Neural progenitor cell (in vitro differentiated cells): ENCODE measurements at regions not wholly inside any gene's neighbourhood (a gene's known extent, or its start where the extent isn't known, plus 50 kb on each side); places are given as distances from the start of the nearest gene placed in this dataset.

Source experiments
- DNase-seq: peaks from one replicate; pipeline ENCODE4 v3.0.0-alpha.2; 2016; ENCODE audit warnings: low spot score
- H2AFZ ChIP-seq: fragments of 200-600 bp; sonication (generic); replicated peaks from 2 replicates; pipeline ENCODE4 v1.6.1; 2016; ENCODE audit warnings: antibody characterized with exemption
- H3F3A ChIP-seq: fragments of 200-600 bp; sonication (generic); 2 replicates; pipeline ENCODE4 v1.6.1; 2016; ENCODE audit warnings: antibody characterized with exemption, low read depth
- H3K27ac ChIP-seq: fragments of 200-600 bp; sonication (generic); 2 replicates; pipeline ENCODE4 v1.5.1; 2016; ENCODE audit warnings: mild to moderate bottlenecking
- H3K27me3 ChIP-seq: fragments of 200-600 bp; sonication (generic); 2 replicates; pipeline ENCODE4 v1.6.1; 2016; ENCODE audit warnings: mild to moderate bottlenecking, moderate library complexity
- H3K36me3 ChIP-seq: fragments of 200-600 bp; sonication (generic); 2 replicates; pipeline ENCODE4 v1.5.1; 2016
- H3K4me1 ChIP-seq: fragments of 200-600 bp; sonication (generic); 2 replicates; pipeline ENCODE4 v1.6.1; 2016; ENCODE audit warnings: mixed run types
- H3K4me2 ChIP-seq: fragments of 200-600 bp; sonication (generic); 2 replicates; pipeline ENCODE4 v1.6.1; 2016
- H3K4me3 ChIP-seq: fragments of 200-600 bp; sonication (generic); 2 replicates; pipeline ENCODE4 v1.5.1; 2016
- H3K79me2 ChIP-seq: fragments of 200-600 bp; sonication (generic); 2 replicates; pipeline ENCODE4 v1.6.1; 2016; ENCODE audit warnings: low read depth
- H3K9ac ChIP-seq: fragments of 200-600 bp; sonication (generic); 2 replicates; pipeline ENCODE4 v1.6.1; 2016
- H3K9me3 ChIP-seq: fragments of 200-600 bp; sonication (generic); 2 replicates; pipeline ENCODE4 v1.5.1; 2016; ENCODE audit warnings: low read depth
- H4K20me1 ChIP-seq: fragments of 200-600 bp; sonication (generic); 2 replicates; pipeline ENCODE4 v1.6.1; 2016; ENCODE audit warnings: low read depth
- H3K27ac Mint-ChIP-seq: 3 replicates; pipeline ENCODE4 v1.8.0; 2021; ENCODE audit warnings: mixed read lengths
- H3K27me3 Mint-ChIP-seq: 2 replicates; pipeline ENCODE4 v1.8.0; 2022; ENCODE audit warnings: low read depth, mild to moderate bottlenecking, inconsistent platforms, moderate library complexity, mixed read lengths; ENCODE audit not compliant: insufficient read depth
- H3K36me3 Mint-ChIP-seq: 3 replicates; pipeline ENCODE4 v1.8.0; 2021; ENCODE audit warnings: mixed read lengths
- H3K4me1 Mint-ChIP-seq: 3 replicates; pipeline ENCODE4 v1.8.0; 2021; ENCODE audit warnings: mixed read lengths
- H3K4me3 Mint-ChIP-seq: 3 replicates; pipeline ENCODE4 v1.8.0; 2021; ENCODE audit warnings: mild to moderate bottlenecking, moderate library complexity, mixed read lengths
- H3K9me3 Mint-ChIP-seq: 3 replicates; pipeline ENCODE4 v1.8.0; 2020; ENCODE audit warnings: mixed read lengths
- EZH2 ChIP-seq: fragments of 200-600 bp; sonication (generic); IDR thresholded peaks from 2 replicates; pipeline ENCODE4 v1.6.1; 2017; ENCODE audit warnings: antibody characterized with exemption, mild to moderate bottlenecking, moderate library complexity
- EZH2phosphoT487 ChIP-seq: fragments of 200-600 bp; sonication (generic); IDR thresholded peaks from 2 replicates; pipeline ENCODE4 v1.6.1; 2017; ENCODE audit warnings: antibody characterized with exemption
- TF ChIP-seq, protein P1 (sequence below): fragments of 200-600 bp; sonication (generic); IDR thresholded peaks from 2 replicates; pipeline ENCODE4 v1.5.1; 2017; ENCODE audit warnings: antibody characterized with exemption, mild to moderate bottlenecking

DNA sequence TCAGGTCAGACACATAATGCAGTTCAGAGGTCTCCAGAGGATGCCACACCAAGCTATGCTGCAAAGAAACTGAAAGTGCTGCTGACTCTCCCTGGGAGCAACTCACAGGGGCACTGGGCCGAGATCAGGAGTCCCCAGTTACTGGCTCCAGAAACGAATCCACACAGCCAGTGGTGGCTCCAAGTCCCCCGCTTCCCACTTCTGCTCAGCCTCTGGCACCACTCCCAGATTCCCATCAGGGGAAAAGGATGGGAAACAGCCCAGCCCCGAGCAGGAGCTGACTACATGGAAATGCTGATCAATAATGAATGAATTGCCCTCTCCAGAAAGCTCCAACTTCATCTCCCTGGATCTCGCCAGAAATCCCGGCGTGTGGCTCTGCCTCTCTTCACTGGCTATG is 62.3 kb upstream of the CDH5 start:
- Histone ChIP-seq H3K79me2 (no peaks in the 10 kb centered on the region), H3K4me1 (no peaks in the 10 kb centered on the region), H3F3A (no peaks in the 10 kb centered on the region), H3K9me3 (no peaks in the 10 kb centered on the region), H3K4me2 (no peak overlapping the region), H3K9ac (no peak overlapping the region), H4K20me1 (no peaks in the 10 kb centered on the region), H3K27ac (no peak overlapping the region), H2AFZ (no peak overlapping the region), H3K27me3 (no peaks in the 10 kb centered on the region), H3K4me3 (no peak overlapping the region), H3K36me3 (no peaks in the 10 kb centered on the region)
- no peak overlapping the region for H3K27ac Mint-ChIP-seq
- H3K36me3 Mint-ChIP-seq = no peaks in the 10 kb centered on the region
- DNase-seq = no peak
- peaks cover 2% of the 10 kb centered on the region for H3K27me3 Mint-ChIP-seq
- peaks cover 4% of the 10 kb centered on the region for H3K4me1 Mint-ChIP-seq
- H3K9me3 Mint-ChIP-seq = no peaks in the 10 kb centered on the region
- H3K4me3 Mint-ChIP-seq = no peak overlapping the region
- TF ChIP-seq, protein P1, sequence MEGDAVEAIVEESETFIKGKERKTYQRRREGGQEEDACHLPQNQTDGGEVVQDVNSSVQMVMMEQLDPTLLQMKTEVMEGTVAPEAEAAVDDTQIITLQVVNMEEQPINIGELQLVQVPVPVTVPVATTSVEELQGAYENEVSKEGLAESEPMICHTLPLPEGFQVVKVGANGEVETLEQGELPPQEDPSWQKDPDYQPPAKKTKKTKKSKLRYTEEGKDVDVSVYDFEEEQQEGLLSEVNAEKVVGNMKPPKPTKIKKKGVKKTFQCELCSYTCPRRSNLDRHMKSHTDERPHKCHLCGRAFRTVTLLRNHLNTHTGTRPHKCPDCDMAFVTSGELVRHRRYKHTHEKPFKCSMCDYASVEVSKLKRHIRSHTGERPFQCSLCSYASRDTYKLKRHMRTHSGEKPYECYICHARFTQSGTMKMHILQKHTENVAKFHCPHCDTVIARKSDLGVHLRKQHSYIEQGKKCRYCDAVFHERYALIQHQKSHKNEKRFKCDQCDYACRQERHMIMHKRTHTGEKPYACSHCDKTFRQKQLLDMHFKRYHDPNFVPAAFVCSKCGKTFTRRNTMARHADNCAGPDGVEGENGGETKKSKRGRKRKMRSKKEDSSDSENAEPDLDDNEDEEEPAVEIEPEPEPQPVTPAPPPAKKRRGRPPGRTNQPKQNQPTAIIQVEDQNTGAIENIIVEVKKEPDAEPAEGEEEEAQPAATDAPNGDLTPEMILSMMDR = no peak
- TF ChIP-seq EZH2phosphoT487 (no peak), EZH2 (no peak)

DNA sequence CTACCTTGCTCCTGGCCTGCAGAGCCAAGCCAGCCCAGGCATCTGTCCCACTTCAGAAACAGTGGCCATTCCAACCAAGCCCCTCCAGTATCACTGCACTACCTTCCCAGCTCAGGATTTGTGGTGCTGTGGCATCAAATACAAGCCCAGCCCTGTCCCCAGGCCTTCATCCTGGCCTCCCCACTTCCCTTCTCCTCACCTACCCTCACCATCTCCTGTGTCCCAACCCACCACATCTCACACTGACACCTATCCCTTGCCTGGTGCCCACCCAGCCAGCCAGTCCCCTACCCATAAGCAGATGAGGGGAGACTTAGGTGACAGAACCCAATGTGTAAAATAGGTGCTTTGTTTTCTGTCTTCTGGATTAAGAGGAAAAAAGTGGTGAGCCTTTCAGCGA is 66.0 kb upstream of the CDH5 start:
- DNase-seq = no peak
- H3K27ac ChIP-seq = no peak overlapping the region
- peaks cover 5% of the 10 kb centered on the region for H3K4me1 ChIP-seq
- no peaks in the 10 kb centered on the region for H3K36me3 ChIP-seq
- Mint-ChIP-seq H3K27ac (no peak overlapping the region), H3K9me3 (no peaks in the 10 kb centered on the region), H3K4me3 (no peak overlapping the region), H3K4me1 (no peaks in the 10 kb centered on the region), H3K27me3 (peaks cover 5% of the 10 kb centered on the region), H3K36me3 (no peaks in the 10 kb centered on the region)
- no peaks in the 10 kb centered on the region for H3F3A ChIP-seq
- no peaks in the 10 kb centered on the region for H3K27me3 ChIP-seq
- H3K79me2 ChIP-seq = no peaks in the 10 kb centered on the region
- no peak overlapping the region for H3K4me3 ChIP-seq
- no peaks in the 10 kb centered on the region for H4K20me1 ChIP-seq
- no peak overlapping the region for H2AFZ ChIP-seq
- TF ChIP-seq, protein P1 = no peak
- no peak for TF ChIP-seq EZH2phosphoT487
- TF ChIP-seq EZH2 = no peak
- no peak overlapping the region for H3K4me2 ChIP-seq
- no peak overlapping the region for H3K9ac ChIP-seq
- no peaks in the 10 kb centered on the region for H3K9me3 ChIP-seq

DNA sequence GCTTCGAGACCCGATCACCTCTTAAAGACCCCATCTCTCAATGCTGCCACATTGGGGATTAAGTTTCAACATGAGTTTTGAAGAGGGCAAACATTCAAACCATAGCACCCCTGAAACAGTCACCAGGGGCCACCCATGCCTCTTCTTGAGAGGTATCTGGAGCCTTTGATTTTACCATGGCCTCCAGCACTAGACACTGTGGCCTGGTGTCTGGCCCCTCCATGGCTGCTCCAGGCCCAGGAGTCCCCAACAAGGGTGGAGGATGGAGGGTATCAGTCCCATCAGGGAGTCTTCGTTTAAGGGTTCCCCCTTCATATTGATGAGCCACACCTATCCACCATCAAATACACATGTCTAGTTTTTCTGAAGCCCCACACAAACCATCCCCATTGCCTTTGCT is 66.5 kb upstream of the CDH5 start:
- peaks cover 5% of the 10 kb centered on the region for H3K4me1 ChIP-seq
- no peak overlapping the region for H3K4me3 ChIP-seq
- H2AFZ ChIP-seq = no peak overlapping the region
- Mint-ChIP-seq H3K9me3 (no peaks in the 10 kb centered on the region), H3K4me3 (no peak overlapping the region), H3K36me3 (no peaks in the 10 kb centered on the region), H3K27ac (no peak overlapping the region), H3K27me3 (peaks cover 5% of the 10 kb centered on the region), H3K4me1 (no peaks in the 10 kb centered on the region)
- no peaks in the 10 kb centered on the region for H4K20me1 ChIP-seq
- no peak overlapping the region for H3K27ac ChIP-seq
- no peak for DNase-seq
- H3K9ac ChIP-seq = no peak overlapping the region
- no peaks in the 10 kb centered on the region for H3K9me3 ChIP-seq
- H3K4me2 ChIP-seq = no peak overlapping the region
- H3K79me2 ChIP-seq = no peaks in the 10 kb centered on the region
- TF ChIP-seq, protein P1 = no peak
- TF ChIP-seq EZH2 = no peak
- no peak for TF ChIP-seq EZH2phosphoT487
- H3K36me3 ChIP-seq = no peaks in the 10 kb centered on the region
- no peaks in the 10 kb centered on the region for H3F3A ChIP-seq
- no peaks in the 10 kb centered on the region for H3K27me3 ChIP-seq

- Histone ChIP-seq H3K27ac (no peak overlapping the region), H3K27me3 (no peaks in the 10 kb centered on the region), H3K9ac (no peak overlapping the region), H4K20me1 (no peaks in the 10 kb centered on the region), H3K79me2 (no peaks in the 10 kb centered on the region), H3K4me3 (no peak overlapping the region), H3K4me2 (no peak overlapping the region), H2AFZ (no peak overlapping the region), H3K9me3 (no peaks in the 10 kb centered on the region), H3F3A (no peaks in the 10 kb centered on the region), H3K36me3 (no peaks in the 10 kb centered on the region), H3K4me1 (peaks cover 5% of the 10 kb centered on the region)
- Mint-ChIP-seq H3K4me3 (no peak overlapping the region), H3K27ac (no peak overlapping the region), H3K27me3 (peaks cover 5% of the 10 kb centered on the region), H3K4me1 (no peaks in the 10 kb centered on the region), H3K9me3 (no peaks in the 10 kb centered on the region), H3K36me3 (no peaks in the 10 kb centered on the region)
- no peak for DNase-seq
- TF ChIP-seq EZH2 (no peak), EZH2phosphoT487 (no peak)
- TF ChIP-seq, protein P1 = no peak
These were observed 67.1 kb upstream of the CDH5 start for GRCh38 chr16:66299349-66299748.
